ENCODE measurements at regions not wholly inside any gene's neighbourhood (a gene's known extent, or its start where the extent isn't known, plus 50 kb on each side); places are given as distances from the start of the nearest gene placed in this dataset.

DNA sequence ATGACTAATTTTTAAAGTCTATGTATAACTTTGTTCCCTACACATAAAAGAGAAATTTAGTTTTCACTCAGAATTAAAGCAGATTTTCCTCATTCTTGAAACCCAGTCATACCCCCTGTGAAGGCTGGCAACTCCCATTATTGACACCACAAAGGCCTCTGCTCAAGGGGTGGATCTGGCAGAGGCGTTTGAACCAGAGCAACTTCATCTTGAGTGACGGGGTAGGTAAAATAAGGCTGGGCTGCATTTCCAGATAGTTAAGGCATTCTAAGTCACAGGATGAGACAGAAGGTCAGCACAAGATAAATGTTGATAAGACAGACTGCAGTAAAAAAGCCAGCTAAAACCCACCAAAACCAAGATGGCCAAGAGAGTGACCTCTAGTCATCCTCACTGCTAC is 177.2 kb upstream of the OR13F1 start:
- FAIRE-seq (no peak), DNase-seq (ENCODE audit: insufficient read length, low spot score) (no peak)
- TF ChIP-seq TAF1 (IDR thresholded peaks at IDR 0.05; ENCODE audit: low read depth, low read length) (no peak), POLR2A (IDR thresholded peaks at IDR 0.05; ENCODE audit: low read depth, low read length) (no peak), PAX5 (IDR thresholded peaks at IDR 0.05; ENCODE audit: insufficient read depth, low read length, severe bottlenecking) (no peak), POLR2AphosphoS5 (IDR thresholded peaks at IDR 0.05; ENCODE audit: low read depth, low read length) (no peak), POU2F2 (IDR thresholded peaks at IDR 0.05; ENCODE audit: low read depth, low read length) (no peak), SPI1 (IDR thresholded peaks at IDR 0.05; ENCODE audit: low read depth, low read length) (no peak)

DNA sequence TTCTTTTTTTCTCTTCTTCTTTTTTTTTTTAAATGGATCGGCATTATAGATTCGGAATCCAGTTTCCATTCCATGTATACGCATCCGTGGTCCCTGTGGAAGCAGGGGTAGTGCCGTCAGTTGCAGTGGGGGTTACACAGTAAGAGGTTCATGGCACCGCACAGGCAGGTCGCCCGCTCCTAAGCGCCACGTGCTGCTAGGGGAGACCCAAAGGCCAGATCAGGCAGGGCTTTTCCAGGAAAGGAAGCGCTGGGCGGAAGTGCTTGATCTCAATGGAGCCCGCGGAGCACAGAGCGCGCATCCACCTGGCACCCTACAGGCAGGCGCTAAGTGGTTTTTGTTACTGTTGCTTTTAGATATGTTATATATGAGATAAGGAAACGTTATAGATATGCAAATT is 174.8 kb upstream of the OR13F1 start:
- DNase-seq (ENCODE audit: insufficient read length, low spot score) (no peak), FAIRE-seq (no peak)
- TF ChIP-seq TAF1 (IDR thresholded peaks at IDR 0.05; ENCODE audit: low read depth, low read length) (no peak), PAX5 (IDR thresholded peaks at IDR 0.05; ENCODE audit: insufficient read depth, low read length, severe bottlenecking) (no peak)

DNA sequence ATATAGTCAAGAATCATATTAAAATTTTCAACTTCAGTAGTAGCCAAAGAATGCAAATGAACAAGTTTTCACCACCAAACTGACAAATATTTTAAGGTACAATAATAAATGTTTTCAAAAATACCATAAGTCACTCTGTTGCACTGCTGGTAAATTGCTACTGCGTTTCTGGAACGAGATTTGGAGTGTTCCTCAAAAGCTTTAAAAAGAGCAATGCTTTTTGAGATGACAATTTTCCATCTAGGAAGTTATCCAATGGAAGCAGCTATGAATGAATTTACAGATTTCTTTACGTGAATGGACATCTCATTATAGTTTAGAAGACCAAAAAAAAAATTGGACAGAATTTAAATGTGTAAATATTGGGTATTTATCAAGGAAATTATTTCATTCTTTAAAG is 173.2 kb upstream of the OR13F1 start:
- FAIRE-seq (no peak), DNase-seq (ENCODE audit: insufficient read length, low spot score) (no peak)
- no peak for TF ChIP-seq POLR2A (IDR thresholded peaks at IDR 0.05; ENCODE audit: low read depth, low read length)
- TF ChIP-seq POU2F2 (IDR thresholded peaks at IDR 0.05; ENCODE audit: low read depth, low read length) = no peak
- TF ChIP-seq SPI1 (IDR thresholded peaks at IDR 0.05; ENCODE audit: low read depth, low read length) = no peak
- TF ChIP-seq PAX5 (IDR thresholded peaks at IDR 0.05; ENCODE audit: insufficient read depth, low read length, severe bottlenecking) = no peak
- no peak for TF ChIP-seq POLR2AphosphoS5 (IDR thresholded peaks at IDR 0.05; ENCODE audit: low read depth, low read length)
- no peak for TF ChIP-seq TAF1 (IDR thresholded peaks at IDR 0.05; ENCODE audit: low read depth, low read length)

- DNase-seq (ENCODE audit: insufficient read length, low spot score) (no peak), FAIRE-seq (no peak)
- TF ChIP-seq PAX5 (IDR thresholded peaks at IDR 0.05; ENCODE audit: insufficient read depth, low read length, severe bottlenecking) (no peak), TAF1 (IDR thresholded peaks at IDR 0.05; ENCODE audit: low read depth, low read length) (no peak), SPI1 (IDR thresholded peaks at IDR 0.05; ENCODE audit: low read depth, low read length) (no peak), POLR2A (IDR thresholded peaks at IDR 0.05; ENCODE audit: low read depth, low read length) (no peak)
Measured at GRCh38 chr9:104334549-104334948, 169.5 kb upstream of the OR13F1 start.

DNA sequence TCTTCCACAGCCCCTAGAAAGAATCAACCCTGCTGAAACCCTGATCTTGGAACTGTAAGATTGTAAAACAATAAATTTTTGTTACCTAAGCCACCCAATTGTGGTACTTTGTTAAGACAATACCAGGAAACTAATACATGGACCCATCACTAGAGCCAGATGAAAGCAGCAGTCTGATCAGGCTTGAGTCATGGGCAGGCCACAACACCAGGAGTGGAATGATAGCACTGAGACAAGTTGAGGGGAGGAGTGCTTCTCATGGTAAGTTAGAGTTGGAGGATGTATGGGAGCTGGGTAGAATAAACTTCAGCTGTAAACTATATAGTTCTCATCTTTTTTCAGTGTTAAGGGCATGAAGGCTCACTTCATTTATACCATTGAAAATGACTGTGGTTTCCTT is 164.4 kb upstream of the OR13F1 start:
- FAIRE-seq (no peak), DNase-seq (ENCODE audit: insufficient read length, low spot score) (no peak)
- TF ChIP-seq SPI1 (IDR thresholded peaks at IDR 0.05; ENCODE audit: low read depth, low read length) (no peak), POLR2A (IDR thresholded peaks at IDR 0.05; ENCODE audit: low read depth, low read length) (no peak), POLR2AphosphoS5 (IDR thresholded peaks at IDR 0.05; ENCODE audit: low read depth, low read length) (no peak), POU2F2 (IDR thresholded peaks at IDR 0.05; ENCODE audit: low read depth, low read length) (no peak), PAX5 (IDR thresholded peaks at IDR 0.05; ENCODE audit: insufficient read depth, low read length, severe bottlenecking) (no peak), TAF1 (IDR thresholded peaks at IDR 0.05; ENCODE audit: low read depth, low read length) (no peak)

GRCh38 chr9:104342552-104342951 is 161.5 kb upstream of the OR13F1 start:
- DNase-seq (ENCODE audit: insufficient read length, low spot score) = no peak
- TF ChIP-seq PAX5 (IDR thresholded peaks at IDR 0.05; ENCODE audit: insufficient read depth, low read length, severe bottlenecking) (no peak), POLR2A (IDR thresholded peaks at IDR 0.05; ENCODE audit: low read depth, low read length) (no peak), TAF1 (IDR thresholded peaks at IDR 0.05; ENCODE audit: low read depth, low read length) (no peak), SPI1 (IDR thresholded peaks at IDR 0.05; ENCODE audit: low read depth, low read length) (no peak), POLR2AphosphoS5 (IDR thresholded peaks at IDR 0.05; ENCODE audit: low read depth, low read length) (no peak), POU2F2 (IDR thresholded peaks at IDR 0.05; ENCODE audit: low read depth, low read length) (no peak)
- FAIRE-seq = no peak

DNA sequence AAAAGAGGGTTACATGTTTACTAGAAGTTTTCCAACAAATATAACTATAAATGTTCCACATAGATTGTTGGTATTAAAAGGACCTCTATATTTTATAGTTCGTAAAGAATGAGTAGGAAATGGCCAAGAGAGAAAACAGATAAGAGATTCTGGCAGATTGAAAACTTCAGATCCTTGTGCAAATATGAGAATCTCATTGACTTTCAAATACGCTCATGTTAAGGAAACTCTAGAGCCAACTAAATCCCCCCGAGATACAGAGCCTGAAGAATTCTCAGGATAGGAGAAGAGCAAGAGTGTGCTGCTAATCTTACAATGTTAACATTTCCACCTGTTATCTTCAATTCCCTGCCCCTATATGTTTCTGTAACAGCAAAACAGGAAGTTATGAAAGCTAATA is 159.0 kb upstream of the OR13F1 start:
- DNase-seq (ENCODE audit: insufficient read length, low spot score) = no peak
- no peak for FAIRE-seq
- TF ChIP-seq POLR2A (IDR thresholded peaks at IDR 0.05; ENCODE audit: low read depth, low read length) (no peak), TAF1 (IDR thresholded peaks at IDR 0.05; ENCODE audit: low read depth, low read length) (no peak), POLR2AphosphoS5 (IDR thresholded peaks at IDR 0.05; ENCODE audit: low read depth, low read length) (no peak), PAX5 (IDR thresholded peaks at IDR 0.05; ENCODE audit: insufficient read depth, low read length, severe bottlenecking) (no peak), SPI1 (IDR thresholded peaks at IDR 0.05; ENCODE audit: low read depth, low read length) (no peak), POU2F2 (IDR thresholded peaks at IDR 0.05; ENCODE audit: low read depth, low read length) (no peak)

DNA sequence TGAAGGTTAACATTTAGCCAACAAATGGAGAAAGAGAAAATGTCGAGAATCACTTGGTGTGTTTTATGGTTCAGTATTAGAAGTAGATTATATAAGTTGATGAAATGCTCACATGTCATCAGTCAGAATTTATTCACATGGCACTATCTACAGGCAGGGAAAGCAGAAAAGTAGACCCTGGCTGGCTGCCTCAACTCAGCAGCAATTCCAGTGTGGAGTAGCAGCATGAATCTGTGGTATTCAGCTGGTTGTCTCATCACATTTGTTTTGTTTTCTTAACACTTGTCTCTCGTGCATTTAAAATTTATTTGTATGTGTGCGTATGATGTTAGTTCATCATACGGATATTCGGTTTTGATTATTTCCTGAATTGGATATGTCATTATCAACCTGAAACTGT is 153.5 kb upstream of the OR13F1 start:
- TF ChIP-seq POLR2AphosphoS5 (IDR thresholded peaks at IDR 0.05; ENCODE audit: low read depth, low read length) (no peak), POU2F2 (IDR thresholded peaks at IDR 0.05; ENCODE audit: low read depth, low read length) (no peak), POLR2A (IDR thresholded peaks at IDR 0.05; ENCODE audit: low read depth, low read length) (no peak), PAX5 (IDR thresholded peaks at IDR 0.05; ENCODE audit: insufficient read depth, low read length, severe bottlenecking) (no peak), TAF1 (IDR thresholded peaks at IDR 0.05; ENCODE audit: low read depth, low read length) (no peak)
- DNase-seq (ENCODE audit: insufficient read length, low spot score) (no peak), FAIRE-seq (no peak)

- DNase-seq (ENCODE audit: insufficient read length, low spot score) (no peak), FAIRE-seq (no peak)
- TF ChIP-seq PAX5 (IDR thresholded peaks at IDR 0.05; ENCODE audit: insufficient read depth, low read length, severe bottlenecking) = no peak
- TF ChIP-seq TAF1 (IDR thresholded peaks at IDR 0.05; ENCODE audit: low read depth, low read length) = no peak
- no peak for TF ChIP-seq POLR2AphosphoS5 (IDR thresholded peaks at IDR 0.05; ENCODE audit: low read depth, low read length)
- TF ChIP-seq POU2F2 (IDR thresholded peaks at IDR 0.05; ENCODE audit: low read depth, low read length) = no peak
- no peak for TF ChIP-seq POLR2A (IDR thresholded peaks at IDR 0.05; ENCODE audit: low read depth, low read length)
Measured at GRCh38 chr9:104351726-104352125, 152.3 kb upstream of the OR13F1 start.

DNA sequence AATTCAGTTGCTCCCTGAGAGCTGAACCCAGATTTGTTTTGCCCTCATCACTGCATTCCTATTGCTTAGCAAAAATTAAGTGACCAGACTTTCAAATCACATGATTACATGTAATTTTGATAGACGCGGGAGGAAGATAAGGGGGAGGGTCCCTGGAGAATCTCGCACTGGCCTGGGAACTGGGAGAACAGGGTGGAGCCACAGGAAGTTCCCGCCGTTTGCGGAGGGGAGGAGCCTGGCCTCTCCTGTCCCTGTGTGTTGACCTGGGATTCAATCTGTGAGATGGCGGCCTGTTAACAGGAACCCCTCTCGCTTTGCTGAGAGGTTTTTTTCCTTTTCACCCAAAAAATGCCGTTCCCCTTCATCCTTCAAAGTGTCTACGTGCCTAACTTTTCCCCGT is 142.9 kb upstream of the OR13F1 start:
- TF ChIP-seq POU2F2 (IDR thresholded peaks at IDR 0.05; ENCODE audit: low read depth, low read length) = no peak
- TF ChIP-seq SPI1 (IDR thresholded peaks at IDR 0.05; ENCODE audit: low read depth, low read length) = no peak
- no peak for FAIRE-seq

More for the DNA sequence above, 142.9 kb upstream of the OR13F1 start:
- no peak for DNase-seq (ENCODE audit: insufficient read length, low spot score)

Measured in GM12891 (cell line).